ENCODE measurements at regions not wholly inside any gene's neighbourhood (a gene's known extent, or its start where the extent isn't known, plus 50 kb on each side); places are given as distances from the start of the nearest gene placed in this dataset.
A peak's percentile ranks its signal among the peaks of the same experiment; 100 is the strongest.
"Not testable (repeated sequence)": the region's sequence is repeated elsewhere in the genome, so short reads cannot be mapped to it uniquely, and the experiment has no call there.

- no peaks in the 10 kb centered on the region for H3K9me3 ChIP-seq (ENCODE audit: control insufficient read depth, low read length)
- peaks cover 21% of the 10 kb centered on the region for H3K4me1 ChIP-seq (ENCODE audit: control insufficient read depth, insufficient read depth, low read length)
- no peak overlapping the region for H3K9ac ChIP-seq (ENCODE audit: low read length)
- no peak overlapping the region for H3K4me3 ChIP-seq (ENCODE audit: low read length)
- no peaks in the 10 kb centered on the region for H3K27me3 ChIP-seq (ENCODE audit: control insufficient read depth, insufficient read depth, low read length)
- H3K36me3 ChIP-seq (ENCODE audit: control insufficient read depth, insufficient read depth, low read length), result no peaks in the 10 kb centered on the region
Observed at GRCh38 chr3:197363553-197364409, 65.4 kb upstream of the DLG1 start.

GRCh38 chr3:197362081-197362480, 63.7 kb upstream of the DLG1 start:
- Histone ChIP-seq H3K27me3 (ENCODE audit: control insufficient read depth, insufficient read depth, low read length) (no peaks in the 10 kb centered on the region), H3K36me3 (ENCODE audit: control insufficient read depth, insufficient read depth, low read length) (no peaks in the 10 kb centered on the region), H3K9ac (ENCODE audit: low read length) (no peak overlapping the region), H3K4me3 (ENCODE audit: low read length) (no peak overlapping the region), H3K4me1 (ENCODE audit: control insufficient read depth, insufficient read depth, low read length) (peaks cover 17% of the 10 kb centered on the region), H3K9me3 (ENCODE audit: control insufficient read depth, low read length) (no peaks in the 10 kb centered on the region)

- not testable (repeated sequence) for H3K4me3 ChIP-seq (ENCODE audit: low read length); H3K9ac ChIP-seq (ENCODE audit: low read length); H3K36me3 ChIP-seq (ENCODE audit: control insufficient read depth, insufficient read depth, low read length); H3K27me3 ChIP-seq (ENCODE audit: control insufficient read depth, insufficient read depth, low read length); H3K9me3 ChIP-seq (ENCODE audit: control insufficient read depth, low read length)
- peaks cover 14% of the 10 kb centered on the region for H3K4me1 ChIP-seq (ENCODE audit: control insufficient read depth, insufficient read depth, low read length)
Observed at GRCh38 chr3:197360095-197360494, 61.7 kb upstream of the DLG1 start.

- H3K9me3 ChIP-seq (ENCODE audit: control insufficient read depth, low read length); H3K27me3 ChIP-seq (ENCODE audit: control insufficient read depth, insufficient read depth, low read length); H3K9ac ChIP-seq (ENCODE audit: low read length); H3K4me3 ChIP-seq (ENCODE audit: low read length); H3K36me3 ChIP-seq (ENCODE audit: control insufficient read depth, insufficient read depth, low read length): not testable (repeated sequence)
- H3K4me1 ChIP-seq (ENCODE audit: control insufficient read depth, insufficient read depth, low read length), result peaks cover 14% of the 10 kb centered on the region
Observed at GRCh38 chr3:197359476-197359875, 61.1 kb upstream of the DLG1 start.

GRCh38 chr3:197356741-197357140, 58.3 kb upstream of the DLG1 start:
- Histone ChIP-seq H3K9me3 (ENCODE audit: control insufficient read depth, low read length) (no peaks in the 10 kb centered on the region), H3K27me3 (ENCODE audit: control insufficient read depth, insufficient read depth, low read length) (no peaks in the 10 kb centered on the region), H3K9ac (ENCODE audit: low read length) (peak overlapping the region; percentile 44), H3K4me1 (ENCODE audit: control insufficient read depth, insufficient read depth, low read length) (peaks cover 5% of the 10 kb centered on the region), H3K36me3 (ENCODE audit: control insufficient read depth, insufficient read depth, low read length) (no peaks in the 10 kb centered on the region), H3K4me3 (ENCODE audit: low read length) (no peak overlapping the region)

GRCh38 chr3:197356275-197356674, 57.9 kb upstream of the DLG1 start:
- H3K36me3 ChIP-seq (ENCODE audit: control insufficient read depth, insufficient read depth, low read length), result no peaks in the 10 kb centered on the region
- peaks cover 5% of the 10 kb centered on the region for H3K4me1 ChIP-seq (ENCODE audit: control insufficient read depth, insufficient read depth, low read length)
- H3K9me3 ChIP-seq (ENCODE audit: control insufficient read depth, low read length), result no peaks in the 10 kb centered on the region
- H3K9ac ChIP-seq (ENCODE audit: low read length), result peak overlapping the region; percentile 44
- H3K27me3 ChIP-seq (ENCODE audit: control insufficient read depth, insufficient read depth, low read length), result no peaks in the 10 kb centered on the region
- no peak overlapping the region for H3K4me3 ChIP-seq (ENCODE audit: low read length)

GRCh38 chr3:197355713-197356112, 57.3 kb upstream of the DLG1 start:
- H3K27me3 ChIP-seq (ENCODE audit: control insufficient read depth, insufficient read depth, low read length), result no peaks in the 10 kb centered on the region
- H3K4me3 ChIP-seq (ENCODE audit: low read length), result no peak overlapping the region
- H3K36me3 ChIP-seq (ENCODE audit: control insufficient read depth, insufficient read depth, low read length), result no peaks in the 10 kb centered on the region
- H3K9ac ChIP-seq (ENCODE audit: low read length), result no peak overlapping the region
- peaks cover 5% of the 10 kb centered on the region for H3K4me1 ChIP-seq (ENCODE audit: control insufficient read depth, insufficient read depth, low read length)
- H3K9me3 ChIP-seq (ENCODE audit: control insufficient read depth, low read length), result no peaks in the 10 kb centered on the region

- no peak overlapping the region for H3K9ac ChIP-seq (ENCODE audit: low read length)
Observed at GRCh38 chr3:197354568-197355001, 56.2 kb upstream of the DLG1 start.

GRCh38 chr3:197353867-197354567, 55.6 kb upstream of the DLG1 start:
- Histone ChIP-seq H3K36me3 (ENCODE audit: control insufficient read depth, insufficient read depth, low read length) (no peaks in the 10 kb centered on the region), H3K4me3 (ENCODE audit: low read length) (no peak overlapping the region), H3K27me3 (ENCODE audit: control insufficient read depth, insufficient read depth, low read length) (no peaks in the 10 kb centered on the region), H3K4me1 (ENCODE audit: control insufficient read depth, insufficient read depth, low read length) (peaks cover 5% of the 10 kb centered on the region), H3K9me3 (ENCODE audit: control insufficient read depth, low read length) (no peaks in the 10 kb centered on the region), H3K9ac (ENCODE audit: low read length) (no peak overlapping the region)

More at GRCh38 chr3:197354568-197355001, 56.2 kb upstream of the DLG1 start:
- Histone ChIP-seq H3K36me3 (ENCODE audit: control insufficient read depth, insufficient read depth, low read length) (no peaks in the 10 kb centered on the region), H3K4me1 (ENCODE audit: control insufficient read depth, insufficient read depth, low read length) (peaks cover 5% of the 10 kb centered on the region), H3K9me3 (ENCODE audit: control insufficient read depth, low read length) (no peaks in the 10 kb centered on the region), H3K4me3 (ENCODE audit: low read length) (no peak overlapping the region), H3K27me3 (ENCODE audit: control insufficient read depth, insufficient read depth, low read length) (no peaks in the 10 kb centered on the region)

- Histone ChIP-seq H3K9me3 (ENCODE audit: control insufficient read depth, low read length) (no peaks in the 10 kb centered on the region), H3K9ac (ENCODE audit: low read length) (no peak overlapping the region), H3K36me3 (ENCODE audit: control insufficient read depth, insufficient read depth, low read length) (no peaks in the 10 kb centered on the region), H3K4me1 (ENCODE audit: control insufficient read depth, insufficient read depth, low read length) (peaks cover 5% of the 10 kb centered on the region), H3K4me3 (ENCODE audit: low read length) (no peak overlapping the region), H3K27me3 (ENCODE audit: control insufficient read depth, insufficient read depth, low read length) (no peaks in the 10 kb centered on the region)
Observed at GRCh38 chr3:197353001-197353866, 54.8 kb upstream of the DLG1 start.

GRCh38 chr3:197352382-197352781, 54.0 kb upstream of the DLG1 start:
- Histone ChIP-seq H3K9me3 (ENCODE audit: control insufficient read depth, low read length) (no peaks in the 10 kb centered on the region), H3K9ac (ENCODE audit: low read length) (no peak overlapping the region), H3K27me3 (ENCODE audit: control insufficient read depth, insufficient read depth, low read length) (no peaks in the 10 kb centered on the region), H3K4me1 (ENCODE audit: control insufficient read depth, insufficient read depth, low read length) (peaks cover 5% of the 10 kb centered on the region), H3K36me3 (ENCODE audit: control insufficient read depth, insufficient read depth, low read length) (no peaks in the 10 kb centered on the region), H3K4me3 (ENCODE audit: low read length) (no peak overlapping the region)

- Histone ChIP-seq H3K4me3 (ENCODE audit: low read length) (no peak overlapping the region), H3K36me3 (ENCODE audit: control insufficient read depth, insufficient read depth, low read length) (no peaks in the 10 kb centered on the region), H3K4me1 (ENCODE audit: control insufficient read depth, insufficient read depth, low read length) (no peaks in the 10 kb centered on the region), H3K9ac (ENCODE audit: low read length) (no peak overlapping the region), H3K27me3 (ENCODE audit: control insufficient read depth, insufficient read depth, low read length) (no peaks in the 10 kb centered on the region), H3K9me3 (ENCODE audit: control insufficient read depth, low read length) (no peaks in the 10 kb centered on the region)
Observed at GRCh38 chr3:197350446-197350845, 52.0 kb upstream of the DLG1 start.

All from mucosa of stomach (tissue), 1 donor.